ENCODE measurements at regions not wholly inside any gene's neighbourhood (a gene's known extent, or its start where the extent isn't known, plus 50 kb on each side); places are given as distances from the start of the nearest gene placed in this dataset.

DNA sequence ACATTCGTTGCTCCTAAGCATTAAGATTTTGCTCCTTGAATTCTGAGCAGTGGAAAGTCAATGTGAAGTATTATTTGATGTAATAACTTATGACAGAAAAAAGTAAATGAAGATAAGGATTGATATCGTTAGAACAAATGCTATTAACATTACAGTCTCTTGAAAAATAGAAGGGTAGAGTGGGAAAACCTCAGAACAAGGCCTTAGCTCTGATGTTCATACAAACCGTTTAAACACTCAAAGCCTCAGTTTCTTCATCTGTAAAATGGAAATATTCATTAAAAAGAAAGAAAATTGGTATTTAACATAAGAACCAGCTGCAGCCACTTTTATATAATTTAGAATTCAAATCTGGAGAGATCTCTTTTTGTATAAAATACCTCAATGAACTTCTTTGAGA, 250.4 kb upstream of the NCKAP5 start:
- TF ChIP-seq, protein P1, sequence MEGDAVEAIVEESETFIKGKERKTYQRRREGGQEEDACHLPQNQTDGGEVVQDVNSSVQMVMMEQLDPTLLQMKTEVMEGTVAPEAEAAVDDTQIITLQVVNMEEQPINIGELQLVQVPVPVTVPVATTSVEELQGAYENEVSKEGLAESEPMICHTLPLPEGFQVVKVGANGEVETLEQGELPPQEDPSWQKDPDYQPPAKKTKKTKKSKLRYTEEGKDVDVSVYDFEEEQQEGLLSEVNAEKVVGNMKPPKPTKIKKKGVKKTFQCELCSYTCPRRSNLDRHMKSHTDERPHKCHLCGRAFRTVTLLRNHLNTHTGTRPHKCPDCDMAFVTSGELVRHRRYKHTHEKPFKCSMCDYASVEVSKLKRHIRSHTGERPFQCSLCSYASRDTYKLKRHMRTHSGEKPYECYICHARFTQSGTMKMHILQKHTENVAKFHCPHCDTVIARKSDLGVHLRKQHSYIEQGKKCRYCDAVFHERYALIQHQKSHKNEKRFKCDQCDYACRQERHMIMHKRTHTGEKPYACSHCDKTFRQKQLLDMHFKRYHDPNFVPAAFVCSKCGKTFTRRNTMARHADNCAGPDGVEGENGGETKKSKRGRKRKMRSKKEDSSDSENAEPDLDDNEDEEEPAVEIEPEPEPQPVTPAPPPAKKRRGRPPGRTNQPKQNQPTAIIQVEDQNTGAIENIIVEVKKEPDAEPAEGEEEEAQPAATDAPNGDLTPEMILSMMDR (IDR thresholded peaks at IDR 0.05; ENCODE audit: low read depth, low read length), result no peak
- TF ChIP-seq POLR2A (IDR thresholded peaks at IDR 0.05; ENCODE audit: extremely low read depth, insufficient read length), result no peak

All from NB4 (cell line).